GM12878 (cell line): ENCODE measurements at regions not wholly inside any gene's neighbourhood (a gene's known extent, or its start where the extent isn't known, plus 50 kb on each side); places are given as distances from the start of the nearest gene placed in this dataset.

Source experiments
- CBFB ChIP-seq: IDR thresholded peaks from 2 replicates; pipeline ENCODE4 v1.6.1; 2016; ENCODE audit warnings: antibody characterized with exemption, low read depth
- CREB1 ChIP-seq: IDR thresholded peaks from 2 replicates; pipeline ENCODE4 v1.6.1; 2012; ENCODE audit warnings: low read depth, mild to moderate bottlenecking, inconsistent platforms
- EZH2 ChIP-seq: IDR thresholded peaks from 2 replicates; pipeline ENCODE4 v1.6.1; 2012; ENCODE audit warnings: low read depth, mild to moderate bottlenecking, control low read depth, inconsistent platforms, low read length, borderline replicate concordance; ENCODE audit not compliant: control insufficient read depth
- FOXK2 ChIP-seq: fragments of 450-650 bp; IDR thresholded peaks from 2 replicates; pipeline ENCODE4 v1.6.1; 2017; ENCODE audit warnings: mild to moderate bottlenecking, moderate library complexity
- JUND ChIP-seq: IDR thresholded peaks from 2 replicates; pipeline ENCODE4 v1.6.1; 2012; ENCODE audit warnings: low read depth, mild to moderate bottlenecking, low read length, improper control_type of control experiment, moderate library complexity
- POLR2AphosphoS5 ChIP-seq: IDR thresholded peaks from 2 replicates; pipeline ENCODE4 v1.6.1; 2011; ENCODE audit warnings: mild to moderate bottlenecking, low read length, inconsistent platforms
- RAD21 ChIP-seq: IDR thresholded peaks from 2 replicates; pipeline ENCODE4 v1.6.1; 2011; ENCODE audit warnings: mild to moderate bottlenecking, low read depth, low read length, moderate library complexity; ENCODE audit not compliant: insufficient read depth
- REST ChIP-seq: IDR thresholded peaks from 2 replicates; pipeline ENCODE4 v1.6.1; 2012; ENCODE audit warnings: mild to moderate bottlenecking, low read depth, low read length
- SIN3A ChIP-seq: IDR thresholded peaks from 2 replicates; pipeline ENCODE4 v1.6.1; 2012; ENCODE audit warnings: low read depth, low read length, improper control_type of control experiment
- SMAD1 ChIP-seq: fragments of 450-650 bp; IDR thresholded peaks from 2 replicates; pipeline ENCODE4 v1.6.1; 2018; ENCODE audit warnings: mild to moderate bottlenecking, low read depth; ENCODE audit not compliant: partially characterized antibody
- TAF1 ChIP-seq: IDR thresholded peaks from 2 replicates; pipeline ENCODE4 v1.6.1; 2011; ENCODE audit warnings: mild to moderate bottlenecking, low read depth, low read length, borderline replicate concordance
- YY1 ChIP-seq: IDR thresholded peaks from 2 replicates; pipeline ENCODE4 v1.6.1; 2011; ENCODE audit warnings: low read depth, mild to moderate bottlenecking, low read length
- TF ChIP-seq, protein P1 (sequence below), 3 experiments: IDR thresholded peaks in 2 of 3; conservative IDR thresholded peaks in 1 of 3; 2 replicates each; pipeline ENCODE4 v1.5.1; 2011; ENCODE audit warnings: low read depth in 3 of 3, low read length in 3 of 3, mild to moderate bottlenecking in 3 of 3, control low read depth in 2 of 3, moderate library complexity in 2 of 3, inconsistent platforms in 1 of 3, mixed read lengths in 1 of 3; ENCODE audit not compliant: control insufficient read depth in 2 of 3, insufficient read depth in 1 of 3; ENCODE audit errors: extremely low read depth in 1 of 3
- TF ChIP-seq, protein P2 (sequence below): IDR thresholded peaks from 2 replicates; pipeline ENCODE4 v1.6.1; 2012; ENCODE audit warnings: low read depth, low read length, improper control_type of control experiment

DNA sequence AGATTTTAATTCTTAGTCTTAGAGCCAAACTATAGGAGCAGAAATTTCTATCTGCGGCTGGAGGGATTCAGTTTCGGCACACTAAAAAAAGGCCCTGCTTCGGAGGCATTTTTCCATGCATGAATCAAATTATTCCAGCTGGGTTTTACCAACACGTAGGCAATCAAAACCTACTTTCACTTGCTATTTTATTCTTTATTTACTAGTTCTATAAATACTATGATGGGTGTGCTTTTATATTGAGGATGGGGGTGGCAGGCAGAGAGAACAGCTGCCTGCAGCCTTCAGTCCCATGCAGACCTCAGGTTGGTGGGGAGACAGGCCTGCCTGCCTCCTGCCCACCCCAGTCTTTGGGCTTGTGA, 609.8 kb downstream of the BCOR start:
- TF ChIP-seq JUND (no peak), TAF1 (no peak), REST (no peak), SIN3A (no peak), CREB1 (no peak), RAD21 (no peak), SMAD1 (no peak), EZH2 (no peak), FOXK2 (no peak), CBFB (no peak), YY1 (no peak), POLR2AphosphoS5 (no peak)
- TF ChIP-seq, protein P1, sequence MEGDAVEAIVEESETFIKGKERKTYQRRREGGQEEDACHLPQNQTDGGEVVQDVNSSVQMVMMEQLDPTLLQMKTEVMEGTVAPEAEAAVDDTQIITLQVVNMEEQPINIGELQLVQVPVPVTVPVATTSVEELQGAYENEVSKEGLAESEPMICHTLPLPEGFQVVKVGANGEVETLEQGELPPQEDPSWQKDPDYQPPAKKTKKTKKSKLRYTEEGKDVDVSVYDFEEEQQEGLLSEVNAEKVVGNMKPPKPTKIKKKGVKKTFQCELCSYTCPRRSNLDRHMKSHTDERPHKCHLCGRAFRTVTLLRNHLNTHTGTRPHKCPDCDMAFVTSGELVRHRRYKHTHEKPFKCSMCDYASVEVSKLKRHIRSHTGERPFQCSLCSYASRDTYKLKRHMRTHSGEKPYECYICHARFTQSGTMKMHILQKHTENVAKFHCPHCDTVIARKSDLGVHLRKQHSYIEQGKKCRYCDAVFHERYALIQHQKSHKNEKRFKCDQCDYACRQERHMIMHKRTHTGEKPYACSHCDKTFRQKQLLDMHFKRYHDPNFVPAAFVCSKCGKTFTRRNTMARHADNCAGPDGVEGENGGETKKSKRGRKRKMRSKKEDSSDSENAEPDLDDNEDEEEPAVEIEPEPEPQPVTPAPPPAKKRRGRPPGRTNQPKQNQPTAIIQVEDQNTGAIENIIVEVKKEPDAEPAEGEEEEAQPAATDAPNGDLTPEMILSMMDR (IDR thresholded peaks at IDR 0.05 in 2 of 3, conservative IDR thresholded peaks at IDR 0.05 in 1 of 3; ENCODE audit: control insufficient read depth in 2 of 3, extremely low read depth in 1 of 3, insufficient read depth in 1 of 3, low read depth in 3 of 3, low read length in 3 of 3): no peak
- TF ChIP-seq, protein P2, sequence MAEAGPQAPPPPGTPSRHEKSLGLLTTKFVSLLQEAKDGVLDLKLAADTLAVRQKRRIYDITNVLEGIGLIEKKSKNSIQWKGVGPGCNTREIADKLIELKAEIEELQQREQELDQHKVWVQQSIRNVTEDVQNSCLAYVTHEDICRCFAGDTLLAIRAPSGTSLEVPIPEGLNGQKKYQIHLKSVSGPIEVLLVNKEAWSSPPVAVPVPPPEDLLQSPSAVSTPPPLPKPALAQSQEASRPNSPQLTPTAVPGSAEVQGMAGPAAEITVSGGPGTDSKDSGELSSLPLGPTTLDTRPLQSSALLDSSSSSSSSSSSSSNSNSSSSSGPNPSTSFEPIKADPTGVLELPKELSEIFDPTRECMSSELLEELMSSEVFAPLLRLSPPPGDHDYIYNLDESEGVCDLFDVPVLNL: no peak
